NCI-H146 (cell line): ENCODE measurements at regions not wholly inside any gene's neighbourhood (a gene's known extent, or its start where the extent isn't known, plus 50 kb on each side); places are given as distances from the start of the nearest gene placed in this dataset.
"Not testable (repeated sequence)": the region's sequence is repeated elsewhere in the genome, so short reads cannot be mapped to it uniquely, and the experiment has no call there.

ENCODE experiments used
- DNase-seq: peaks from one replicate; lab custom pipeline; 2025; lab: John Stamatoyannopoulos, UW

- no peak for DNase-seq
These were observed 210.3 kb upstream of the ETAA1 start for GRCh38 chr2:67186871-67187270.

- not testable (repeated sequence) for DNase-seq
These were observed 201.8 kb upstream of the ETAA1 start for GRCh38 chr2:67195327-67195726.

GRCh38 chr2:67201521-67201920 is 195.6 kb upstream of the ETAA1 start:
- peak; percentile 10 for DNase-seq

- no peak for DNase-seq
These were observed 192.8 kb upstream of the ETAA1 start for GRCh38 chr2:67204349-67204748.

- DNase-seq = peak; percentile 83
These were observed 188.1 kb upstream of the ETAA1 start for GRCh38 chr2:67208887-67209500.

GRCh38 chr2:67210430-67210829 is 186.7 kb upstream of the ETAA1 start:
- DNase-seq = no peak

GRCh38 chr2:67212203-67212602 is 184.9 kb upstream of the ETAA1 start:
- DNase-seq = no peak

- peak; percentile 19 for DNase-seq
These were observed 183.9 kb upstream of the ETAA1 start for GRCh38 chr2:67213270-67213670.

- DNase-seq = no peak
These were observed 183.3 kb upstream of the ETAA1 start for GRCh38 chr2:67213677-67214402.

GRCh38 chr2:67214585-67215185 is 182.4 kb upstream of the ETAA1 start:
- DNase-seq = no peak

- DNase-seq = peak; percentile 70
These were observed 181.7 kb upstream of the ETAA1 start for GRCh38 chr2:67215214-67216055.

- no peak for DNase-seq
These were observed 181.0 kb upstream of the ETAA1 start for GRCh38 chr2:67216103-67216502.

GRCh38 chr2:67216881-67217280 is 180.3 kb upstream of the ETAA1 start:
- peak; percentile 15 for DNase-seq

- DNase-seq = no peak
These were observed 179.7 kb upstream of the ETAA1 start for GRCh38 chr2:67217398-67217797.

- no peak for DNase-seq
These were observed 179.1 kb upstream of the ETAA1 start for GRCh38 chr2:67218056-67218455.

GRCh38 chr2:67219651-67220050 is 177.5 kb upstream of the ETAA1 start:
- DNase-seq = no peak

- no peak for DNase-seq
These were observed 175.9 kb upstream of the ETAA1 start for GRCh38 chr2:67221266-67221665.

GRCh38 chr2:67225287-67225973 is 171.7 kb upstream of the ETAA1 start:
- DNase-seq = no peak

- DNase-seq = no peak
These were observed 167.4 kb upstream of the ETAA1 start for GRCh38 chr2:67229706-67230105.

GRCh38 chr2:67232936-67233335 is 164.2 kb upstream of the ETAA1 start:
- no peak for DNase-seq

GRCh38 chr2:67234440-67234839 is 162.7 kb upstream of the ETAA1 start:
- peak; percentile 64 for DNase-seq

- no peak for DNase-seq
These were observed 159.8 kb upstream of the ETAA1 start for GRCh38 chr2:67237288-67237687.
